A549 (cell line): ENCODE measurements at regions not wholly inside any gene's neighbourhood (a gene's known extent, or its start where the extent isn't known, plus 50 kb on each side); places are given as distances from the start of the nearest gene placed in this dataset.

Experiments
- BCL3 ChIP-seq: fragments of >200 bp; sonication (Bioruptor Twin); formaldehyde crosslinking; IDR thresholded peaks from 3 replicates; pipeline ENCODE4 v1.6.1; 2016
- CTCF ChIP-seq: fragments of >200 bp; sonication (Bioruptor Twin); formaldehyde crosslinking; IDR thresholded peaks from 3 replicates; pipeline ENCODE4 v1.5.1; 2016
- HOXB5 ChIP-seq: fragments of 250-450 bp; sonication (Bioruptor Pico); IDR thresholded peaks from 2 replicates; pipeline ENCODE4 v1.5.0; 2020; ENCODE audit warnings: mild to moderate bottlenecking, moderate library complexity
- JUN ChIP-seq, 2 experiments: fragments of >200 bp; sonication (Bioruptor Twin); formaldehyde crosslinking; IDR thresholded peaks; 2 replicates in 1 of 2; 3 replicates in 1 of 2; pipeline ENCODE4 v1.6.1; 2016 to 2017
- PHF8 ChIP-seq: fragments of 200-600 bp; sonication (generic); IDR thresholded peaks from 2 replicates; pipeline ENCODE4 v1.6.1; 2016; ENCODE audit warnings: low read depth, mild to moderate bottlenecking, antibody characterized with exemption, moderate library complexity, borderline replicate concordance
- POLR2A ChIP-seq: IDR thresholded peaks from 2 replicates; pipeline ENCODE4 v1.6.1; 2012; ENCODE audit warnings: mild to moderate bottlenecking, low read length
- RAD21 ChIP-seq, 2 experiments: fragments of >200 bp in 1 of 2; sonication (Bioruptor Twin) in 1 of 2; formaldehyde crosslinking in 1 of 2; IDR thresholded peaks in 1 of 2; conservative IDR thresholded peaks in 1 of 2; 2 replicates in 1 of 2; 3 replicates in 1 of 2; pipeline ENCODE4 v1.6.1; 2012 to 2018; ENCODE audit warnings: inconsistent platforms in 1 of 2
- RNF2 ChIP-seq: fragments of 200-600 bp; sonication (generic); IDR thresholded peaks from 2 replicates; pipeline ENCODE4 v1.6.1; 2016; ENCODE audit warnings: low read depth, mild to moderate bottlenecking, antibody characterized with exemption, moderate library complexity, borderline replicate concordance

- no peak for TF ChIP-seq RNF2
- TF ChIP-seq BCL3: no peak
- no peak for TF ChIP-seq POLR2A
- TF ChIP-seq CTCF: no peak
- TF ChIP-seq PHF8: no peak
- TF ChIP-seq RAD21 (conservative IDR thresholded peaks at IDR 0.05 in 1 of 2, IDR thresholded peaks at IDR 0.05 in 1 of 2): no peak
- no peak for TF ChIP-seq HOXB5 (CRISPR knock-in tag)
- no peak for TF ChIP-seq JUN (IDR thresholded peaks at IDR 0.05)
These were observed 242.1 kb upstream of the DYNLRB2 start for GRCh38 chr16:80298676-80299075.
